Fibroblast of pulmonary artery (primary cell): ENCODE measurements at regions not wholly inside any gene's neighbourhood (a gene's known extent, or its start where the extent isn't known, plus 50 kb on each side); places are given as distances from the start of the nearest gene placed in this dataset.

Experiments used
- DNase-seq: peaks from one replicate; pipeline ENCODE4 v3.0.0-alpha.2; 2010; ENCODE audit warnings: low read depth
- H3K4me3 ChIP-seq: replicated peaks from 2 replicates; pipeline ENCODE4 v1.5.1; 2011; ENCODE audit warnings: low read depth, mild to moderate bottlenecking, control low read depth, low read length, moderate library complexity
- TF ChIP-seq, protein P1 (sequence below): IDR thresholded peaks from 2 replicates; pipeline ENCODE4 v1.5.1; 2011; ENCODE audit warnings: mild to moderate bottlenecking, control low read depth, low read length, inconsistent platforms; ENCODE audit errors: missing control alignments

DNA sequence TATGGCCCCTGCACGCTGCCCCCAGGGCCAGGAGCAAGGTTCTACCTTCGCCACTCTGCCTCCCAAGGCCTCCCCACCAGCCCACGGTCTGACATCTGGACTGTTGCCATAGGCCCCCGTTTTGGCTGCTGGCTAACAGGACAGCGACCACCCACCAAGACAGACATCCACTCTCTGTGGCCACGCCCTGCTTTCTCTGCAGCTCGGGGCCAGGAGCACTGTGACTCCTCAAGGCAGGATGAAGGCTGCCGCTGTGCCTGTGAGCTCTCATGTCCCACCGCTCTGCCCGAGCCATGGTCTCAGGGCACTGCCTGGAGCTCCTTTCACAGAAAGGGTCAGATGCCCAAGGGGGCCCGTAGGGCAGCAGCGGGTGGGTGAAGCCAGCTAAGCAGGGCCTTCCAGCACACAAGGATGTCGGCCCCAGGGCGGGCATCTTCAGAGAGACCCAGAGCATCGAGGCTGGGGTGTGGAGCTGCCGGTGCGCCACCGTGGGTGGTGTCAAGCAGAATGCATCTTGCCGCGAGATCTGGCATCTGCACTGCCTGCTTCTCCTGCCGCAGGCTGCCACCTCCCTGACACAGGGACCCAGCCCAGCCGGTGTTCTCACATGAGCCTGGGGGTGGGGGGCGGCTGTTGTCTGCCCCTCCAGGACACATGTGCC, 92.2 kb upstream of the ADAMTS2 start:
- no peak overlapping the region for H3K4me3 ChIP-seq
- TF ChIP-seq, protein P1, sequence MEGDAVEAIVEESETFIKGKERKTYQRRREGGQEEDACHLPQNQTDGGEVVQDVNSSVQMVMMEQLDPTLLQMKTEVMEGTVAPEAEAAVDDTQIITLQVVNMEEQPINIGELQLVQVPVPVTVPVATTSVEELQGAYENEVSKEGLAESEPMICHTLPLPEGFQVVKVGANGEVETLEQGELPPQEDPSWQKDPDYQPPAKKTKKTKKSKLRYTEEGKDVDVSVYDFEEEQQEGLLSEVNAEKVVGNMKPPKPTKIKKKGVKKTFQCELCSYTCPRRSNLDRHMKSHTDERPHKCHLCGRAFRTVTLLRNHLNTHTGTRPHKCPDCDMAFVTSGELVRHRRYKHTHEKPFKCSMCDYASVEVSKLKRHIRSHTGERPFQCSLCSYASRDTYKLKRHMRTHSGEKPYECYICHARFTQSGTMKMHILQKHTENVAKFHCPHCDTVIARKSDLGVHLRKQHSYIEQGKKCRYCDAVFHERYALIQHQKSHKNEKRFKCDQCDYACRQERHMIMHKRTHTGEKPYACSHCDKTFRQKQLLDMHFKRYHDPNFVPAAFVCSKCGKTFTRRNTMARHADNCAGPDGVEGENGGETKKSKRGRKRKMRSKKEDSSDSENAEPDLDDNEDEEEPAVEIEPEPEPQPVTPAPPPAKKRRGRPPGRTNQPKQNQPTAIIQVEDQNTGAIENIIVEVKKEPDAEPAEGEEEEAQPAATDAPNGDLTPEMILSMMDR, result no peak
- DNase-seq, result no peak

DNA sequence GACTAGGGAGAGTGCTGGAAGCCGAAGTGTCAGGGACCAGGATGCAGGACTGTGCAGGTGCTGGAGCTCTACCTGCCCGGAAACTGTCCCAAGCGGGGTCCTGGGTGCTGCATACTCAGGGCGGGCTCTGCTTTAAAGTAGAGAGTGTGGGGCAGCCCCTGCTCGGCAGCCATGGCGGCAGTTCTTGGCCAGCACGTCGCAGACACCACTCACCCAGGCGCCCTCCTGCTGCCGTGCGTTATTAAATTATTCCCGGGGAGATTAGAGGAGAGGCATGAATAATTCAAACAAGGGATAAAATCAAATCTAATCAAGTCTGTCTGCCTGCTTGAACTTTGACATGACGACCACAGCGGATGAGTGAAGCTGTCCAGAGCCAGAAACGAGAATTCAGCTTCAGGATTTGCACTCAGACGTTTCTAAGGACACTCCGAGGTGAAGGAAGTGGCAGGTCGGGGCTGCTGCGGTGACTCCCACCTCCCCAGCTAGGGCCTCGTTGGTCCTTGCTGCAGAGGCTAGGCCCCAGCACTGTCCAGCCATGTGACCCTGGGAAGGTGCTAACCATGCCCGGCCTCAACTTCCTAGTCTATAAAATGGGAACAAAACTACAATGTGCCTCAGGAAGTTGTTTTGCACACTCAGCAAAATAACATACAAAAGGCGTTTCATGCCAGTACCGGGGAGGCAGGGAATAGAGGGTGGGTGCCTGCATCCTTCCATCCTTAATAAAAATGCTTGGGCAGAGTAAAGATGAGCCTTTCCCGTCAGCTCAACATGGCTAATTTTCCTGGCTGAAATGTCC, 91.3 kb upstream of the ADAMTS2 start:
- DNase-seq, result no peak
- no peak overlapping the region for H3K4me3 ChIP-seq
- TF ChIP-seq, protein P1, result no peak

DNA sequence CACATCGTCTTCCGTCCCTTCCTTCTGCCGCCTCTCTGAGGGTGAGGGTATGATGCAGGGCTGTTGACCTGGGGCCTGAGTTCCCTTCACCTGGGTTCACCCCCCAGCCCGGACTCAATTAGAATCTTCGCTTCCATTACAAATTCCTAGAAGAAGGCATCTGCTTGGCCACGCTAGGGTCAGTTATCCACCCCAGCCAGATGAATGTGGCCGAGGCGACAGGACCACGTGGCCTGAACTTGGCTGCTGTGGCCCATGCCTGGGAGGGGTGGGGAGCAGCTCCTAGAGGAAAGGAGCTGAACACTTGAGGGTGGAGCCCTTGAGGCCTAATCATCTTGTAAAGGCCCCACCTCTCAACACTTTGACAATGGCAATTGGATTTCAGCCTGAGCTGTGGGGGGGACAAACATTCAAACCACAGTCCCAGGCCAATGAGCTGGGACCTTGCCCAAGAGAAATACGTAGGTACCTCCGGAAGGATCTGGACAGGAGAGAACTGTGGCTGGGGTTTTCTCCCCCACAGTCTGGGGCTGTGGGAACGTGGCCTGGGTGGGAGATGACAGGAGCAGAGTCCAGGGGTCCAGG, 90.6 kb upstream of the ADAMTS2 start:
- no peak overlapping the region for H3K4me3 ChIP-seq
- DNase-seq, result no peak

DNA sequence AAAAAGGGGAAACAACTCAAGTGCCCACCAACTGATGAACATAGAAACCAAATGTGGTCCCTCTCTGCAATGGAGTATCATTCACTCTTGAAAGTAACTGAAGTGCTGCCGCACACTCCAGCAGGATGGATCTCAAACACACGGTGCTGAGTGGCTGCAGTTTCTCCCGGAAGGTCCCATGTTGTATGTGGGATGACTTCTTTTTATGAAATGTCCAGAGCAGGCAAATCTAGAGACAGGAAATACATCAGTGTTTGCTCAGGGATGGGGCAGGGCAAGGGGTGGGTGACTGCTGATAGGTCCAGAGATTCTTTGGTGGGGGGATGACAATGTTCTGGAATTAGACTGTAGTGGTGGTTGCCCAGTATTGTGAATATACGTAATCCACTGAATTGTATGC, 89.9 kb upstream of the ADAMTS2 start:
- no peak for DNase-seq
- no peak overlapping the region for H3K4me3 ChIP-seq
- TF ChIP-seq, protein P1, result no peak

More for the DNA sequence above, 90.6 kb upstream of the ADAMTS2 start:
- TF ChIP-seq, protein P1, result no peak

DNA sequence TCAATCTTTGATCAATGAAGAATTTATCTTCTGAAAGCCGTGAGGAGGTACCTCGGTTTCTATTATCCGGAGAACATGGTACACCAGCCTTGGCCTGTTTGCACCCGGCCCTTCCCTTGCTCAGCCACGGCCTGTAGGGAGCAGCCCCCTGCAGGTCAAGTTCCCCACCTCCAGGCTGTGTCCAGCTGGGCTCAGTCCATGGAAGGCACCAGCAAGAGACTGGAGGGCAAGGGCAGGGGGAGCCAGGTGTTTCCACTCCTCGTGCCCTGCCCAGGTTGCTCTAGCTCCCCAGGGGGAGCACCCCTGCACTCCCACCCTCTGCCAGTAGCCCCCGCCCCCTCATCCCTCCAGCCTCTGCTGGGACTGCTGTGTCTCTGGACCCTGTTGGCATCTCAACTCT, 87.3 kb upstream of the ADAMTS2 start:
- H3K4me3 ChIP-seq, result no peak overlapping the region
- TF ChIP-seq, protein P1, result no peak
- DNase-seq, result no peak

DNA sequence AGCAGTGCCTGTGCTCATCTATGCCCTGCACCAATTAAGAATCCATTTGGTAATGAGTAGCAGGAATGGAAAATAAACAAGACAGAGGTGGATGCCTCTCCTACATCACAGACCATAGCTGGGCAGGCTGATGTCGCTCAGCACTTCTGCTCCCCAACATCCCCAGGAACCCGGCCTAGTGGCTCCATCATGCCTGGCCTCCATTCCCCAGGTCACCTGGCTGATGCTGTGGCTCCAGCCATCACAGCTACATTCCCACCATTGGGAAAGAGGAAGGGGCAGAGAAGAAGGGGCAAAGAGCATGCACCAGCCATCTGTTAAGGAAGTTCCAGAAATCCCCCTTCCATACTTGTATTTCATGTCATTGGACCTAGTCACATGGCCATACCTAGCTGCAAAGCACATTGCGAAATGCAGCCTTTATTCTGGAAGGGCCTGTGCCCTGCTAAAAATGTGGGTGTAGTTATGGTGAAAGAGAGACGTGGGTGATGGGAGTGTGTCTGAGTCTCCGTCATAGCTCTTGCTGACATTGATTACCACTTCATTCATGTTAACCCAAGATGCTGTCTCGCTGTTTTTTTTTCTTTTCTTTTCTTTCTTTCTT, 86.1 kb upstream of the ADAMTS2 start:
- TF ChIP-seq, protein P1, result no peak
- H3K4me3 ChIP-seq, result no peak overlapping the region
- no peak for DNase-seq
